SW 1271 (cell line): ENCODE measurements at regions not wholly inside any gene's neighbourhood (a gene's known extent, or its start where the extent isn't known, plus 50 kb on each side); places are given as distances from the start of the nearest gene placed in this dataset.
A peak's percentile ranks its signal among the peaks of the same experiment; 100 is the strongest.

Source experiments
- DNase-seq, 2 experiments: peaks; one replicate each; lab custom pipeline; 2025; lab: John Stamatoyannopoulos, UW

GRCh38 chr6:139820210-139820609 is 445.8 kb upstream of the CITED2 start:
- DNase-seq = peak in 1 of 2 experiments; percentile 21

GRCh38 chr6:139819776-139820175 is 445.3 kb upstream of the CITED2 start:
- no peak for DNase-seq

- no peak for DNase-seq
Measured at GRCh38 chr6:139812939-139813338, 438.5 kb upstream of the CITED2 start.

- no peak for DNase-seq
Measured at GRCh38 chr6:139801571-139802321, 427.3 kb upstream of the CITED2 start.

- no peak for DNase-seq
Measured at GRCh38 chr6:139800837-139801236, 426.4 kb upstream of the CITED2 start.

- no peak for DNase-seq
Measured at GRCh38 chr6:139790527-139790926, 416.1 kb upstream of the CITED2 start.

- no peak for DNase-seq
Measured at GRCh38 chr6:139784222-139784769, 409.8 kb upstream of the CITED2 start.

- no peak for DNase-seq
Measured at GRCh38 chr6:139779988-139780774, 405.7 kb upstream of the CITED2 start.

- no peak for DNase-seq
Measured at GRCh38 chr6:139778688-139779087, 404.2 kb upstream of the CITED2 start.

- DNase-seq = no peak
Measured at GRCh38 chr6:139778106-139778505, 403.7 kb upstream of the CITED2 start.

- DNase-seq = no peak
Measured at GRCh38 chr6:139777202-139777970, 402.9 kb upstream of the CITED2 start.

- DNase-seq = no peak
Measured at GRCh38 chr6:139776041-139776440, 401.6 kb upstream of the CITED2 start.

GRCh38 chr6:139768196-139768595 is 393.7 kb upstream of the CITED2 start:
- no peak for DNase-seq

GRCh38 chr6:139766796-139767195 is 392.3 kb upstream of the CITED2 start:
- DNase-seq = no peak

- peak; percentile 37 to 80 for DNase-seq
Measured at GRCh38 chr6:139765825-139766285, 391.4 kb upstream of the CITED2 start.

- DNase-seq = peak; percentile 87 to 97
Measured at GRCh38 chr6:139764498-139764986, 390.1 kb upstream of the CITED2 start.

- no peak for DNase-seq
Measured at GRCh38 chr6:139763468-139764210, 389.2 kb upstream of the CITED2 start.

GRCh38 chr6:139762587-139763031 is 388.2 kb upstream of the CITED2 start:
- DNase-seq = no peak

GRCh38 chr6:139760128-139760527 is 385.7 kb upstream of the CITED2 start:
- DNase-seq = no peak

- DNase-seq = no peak
Measured at GRCh38 chr6:139759086-139759485, 384.6 kb upstream of the CITED2 start.

GRCh38 chr6:139758209-139758611 is 383.8 kb upstream of the CITED2 start:
- no peak for DNase-seq
